ENCODE measurements at regions not wholly inside any gene's neighbourhood (a gene's known extent, or its start where the extent isn't known, plus 50 kb on each side); places are given as distances from the start of the nearest gene placed in this dataset.

DNA sequence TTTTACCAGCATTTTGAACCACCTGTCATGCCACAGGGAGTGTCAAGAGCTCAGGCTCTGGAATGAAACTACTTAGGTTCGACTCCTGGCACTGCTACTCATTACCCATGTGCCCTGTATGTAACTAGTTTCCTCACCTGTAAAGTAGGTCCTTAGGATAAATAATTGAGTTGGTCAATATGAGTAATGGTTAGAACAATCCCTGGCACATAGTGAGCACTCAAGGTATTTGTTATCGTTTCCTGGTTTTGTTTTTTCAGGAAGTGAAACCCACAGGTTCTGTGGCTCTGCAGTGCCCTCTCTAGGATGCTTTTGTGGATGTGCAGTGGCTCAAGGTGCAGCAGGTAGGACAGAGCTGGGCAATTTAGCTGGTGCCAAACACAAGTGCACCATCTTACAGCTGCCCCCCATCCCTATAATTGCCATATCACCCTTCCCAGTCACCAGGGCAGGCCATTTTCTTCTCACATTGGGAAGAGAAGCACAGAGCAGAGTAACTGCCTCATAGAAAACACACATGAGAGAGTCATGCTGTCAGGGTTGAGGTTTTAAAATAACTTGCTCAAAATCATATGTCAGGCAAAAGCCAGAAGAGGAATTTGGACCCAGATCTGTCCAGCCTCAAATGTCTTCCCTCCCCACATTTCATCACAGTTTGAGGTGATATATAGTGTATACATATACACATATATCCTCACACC, 297.5 kb downstream of the RPAP3 start:
- peak; percentile 68 for DNase-seq

DNA sequence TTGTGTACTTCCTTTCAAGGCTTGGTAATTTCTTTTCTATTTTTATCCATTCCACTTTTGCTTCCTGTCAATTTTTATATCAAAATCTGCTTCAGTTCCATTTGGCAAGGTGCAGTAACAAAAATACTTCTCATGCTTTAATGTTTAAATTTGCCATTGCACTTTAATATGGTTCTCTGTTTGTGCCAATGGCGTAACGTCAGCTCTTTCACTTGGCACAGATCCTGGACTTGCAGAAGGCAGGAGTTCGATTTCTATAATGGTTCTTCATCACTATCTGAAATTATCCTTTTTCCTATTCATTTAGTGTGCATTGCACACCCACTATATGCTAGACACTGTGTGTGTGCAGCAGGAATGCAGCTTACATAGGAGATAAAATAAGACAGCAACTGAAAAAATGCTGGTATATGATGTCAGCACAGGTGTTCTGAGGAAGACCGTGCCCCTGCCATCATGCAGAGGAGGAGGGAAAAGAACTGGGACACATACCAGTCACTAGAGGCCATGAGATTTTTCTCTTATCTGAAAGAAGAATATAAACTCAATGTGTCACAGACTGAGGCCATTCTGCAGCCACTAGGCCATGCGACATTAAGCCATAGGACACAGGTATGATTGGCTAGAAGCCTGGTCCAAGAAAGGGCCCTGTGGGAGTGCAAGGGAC, 298.2 kb downstream of the RPAP3 start:
- no peak for DNase-seq

DNA sequence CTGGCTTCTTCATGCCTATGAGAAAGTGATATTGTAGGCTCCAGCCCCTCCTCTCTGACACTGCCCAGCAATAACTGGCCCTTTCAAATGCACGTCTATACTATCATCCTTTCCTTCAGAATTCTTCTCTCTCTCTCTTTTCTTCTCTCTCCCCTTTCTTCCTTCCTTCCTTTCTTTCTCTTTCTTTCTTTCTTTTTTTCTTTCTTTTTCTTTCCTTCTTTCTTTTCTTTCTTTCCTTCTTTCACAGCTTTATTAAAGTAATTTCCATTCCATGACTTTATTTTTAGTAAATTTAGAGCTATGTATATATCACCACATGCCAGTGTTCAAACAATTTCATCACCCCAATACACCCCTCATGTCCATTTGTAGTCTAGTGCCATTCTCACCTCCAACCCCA, 302.1 kb downstream of the RPAP3 start:
- DNase-seq: no peak

DNA sequence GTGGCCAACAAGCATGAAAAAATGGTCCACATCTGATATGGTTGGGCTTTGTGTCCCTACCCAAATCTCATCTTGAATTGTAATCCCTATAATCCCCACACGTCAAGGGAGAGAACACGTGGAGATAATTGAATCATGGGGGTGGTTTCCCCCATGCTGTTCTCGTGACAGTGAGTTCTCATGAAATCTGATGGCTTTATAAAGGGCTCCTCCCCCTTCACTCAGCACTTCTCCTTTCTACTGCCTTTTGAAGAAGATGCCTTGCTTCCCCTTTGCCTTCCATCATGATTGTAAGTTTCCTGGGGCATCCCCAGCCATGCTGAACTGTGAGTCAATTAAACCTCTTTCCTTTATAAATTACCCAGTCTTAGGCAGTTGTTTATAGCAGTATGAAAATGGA, 304.6 kb downstream of the RPAP3 start:
- DNase-seq: peak; percentile 92

DNA sequence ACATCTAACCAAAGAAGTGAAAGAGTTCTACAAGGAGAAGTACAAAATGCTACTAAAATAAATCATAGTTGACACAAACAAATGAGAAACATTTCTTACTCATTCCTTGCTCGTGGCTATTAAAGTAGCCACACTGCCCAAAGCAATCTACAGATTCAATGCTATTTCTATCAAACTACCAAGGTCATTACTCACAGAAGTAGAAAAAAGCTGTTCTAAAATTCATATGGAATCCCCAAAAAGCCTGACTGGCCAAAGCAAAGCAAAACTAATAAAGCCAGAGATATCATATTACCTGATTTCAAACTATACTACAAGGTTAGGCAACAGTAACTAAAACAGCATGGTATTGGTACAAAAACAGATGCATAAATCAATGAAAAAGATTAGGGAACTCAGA, 305.6 kb downstream of the RPAP3 start:
- DNase-seq: no peak

DNA sequence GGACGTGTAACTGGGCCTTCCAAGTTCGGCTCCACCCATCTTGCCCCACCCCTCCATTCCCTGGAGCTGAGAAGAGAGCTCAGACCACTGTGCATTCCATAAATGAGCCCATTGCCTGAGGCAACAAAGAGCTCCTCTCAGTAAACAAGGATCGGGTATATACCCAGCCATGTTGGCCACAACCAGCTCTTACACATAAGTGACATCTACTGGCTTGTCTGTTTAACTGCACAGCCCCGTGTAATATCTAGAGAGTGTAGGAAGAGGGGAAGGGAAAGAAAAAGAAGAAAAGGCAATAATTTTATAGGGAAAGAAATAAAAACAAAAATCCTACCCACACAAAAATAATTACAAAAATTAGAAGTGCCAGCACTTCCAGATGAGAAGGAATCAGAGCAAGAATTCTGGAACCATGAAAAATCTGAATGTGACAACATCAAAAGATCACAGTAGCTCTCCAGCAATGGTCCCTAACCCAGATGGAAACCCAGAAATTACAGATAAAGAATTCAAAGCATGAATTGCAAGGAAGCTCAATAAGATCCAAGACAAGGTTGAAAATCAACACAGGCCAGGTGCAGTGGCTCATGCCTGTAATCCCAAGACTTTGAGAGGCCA, 308.1 kb downstream of the RPAP3 start:
- DNase-seq: peak; percentile 88

DNA sequence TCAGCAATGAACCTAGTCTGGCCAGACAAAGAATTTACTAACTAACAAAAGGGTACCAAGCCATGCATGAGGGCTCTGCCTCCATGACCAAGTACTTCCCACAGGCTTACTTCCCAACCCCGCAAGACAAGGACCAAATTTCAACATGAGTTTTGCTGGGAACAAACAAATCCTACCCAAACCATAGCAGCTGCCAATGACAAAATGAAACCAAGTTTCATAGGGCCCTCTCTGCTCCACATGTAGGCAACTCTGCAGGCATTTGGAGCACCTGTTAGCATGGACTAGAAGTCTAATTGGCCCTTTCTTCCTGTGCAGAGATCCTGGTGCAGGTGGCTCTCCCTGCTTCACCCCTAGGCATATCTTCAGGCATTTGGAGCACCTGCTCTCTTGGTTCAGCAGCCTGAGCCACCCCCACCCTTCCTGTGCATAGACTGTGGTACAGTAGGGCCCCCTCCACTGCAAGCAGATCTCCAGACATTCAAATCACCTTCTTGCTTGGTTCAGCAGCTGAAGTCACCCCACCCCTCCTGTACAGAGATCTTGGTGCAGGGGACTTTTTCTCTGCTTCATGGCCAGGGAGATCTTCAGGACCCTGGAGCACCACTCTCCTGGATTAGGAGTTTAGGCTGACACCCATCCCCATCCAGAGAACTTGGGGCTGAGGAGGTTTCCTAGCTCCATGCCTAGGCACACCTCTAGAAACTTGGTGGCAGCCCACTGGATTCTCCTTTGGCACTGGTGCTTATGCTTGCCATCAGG, 308.7 kb downstream of the RPAP3 start:
- DNase-seq: no peak

DNA sequence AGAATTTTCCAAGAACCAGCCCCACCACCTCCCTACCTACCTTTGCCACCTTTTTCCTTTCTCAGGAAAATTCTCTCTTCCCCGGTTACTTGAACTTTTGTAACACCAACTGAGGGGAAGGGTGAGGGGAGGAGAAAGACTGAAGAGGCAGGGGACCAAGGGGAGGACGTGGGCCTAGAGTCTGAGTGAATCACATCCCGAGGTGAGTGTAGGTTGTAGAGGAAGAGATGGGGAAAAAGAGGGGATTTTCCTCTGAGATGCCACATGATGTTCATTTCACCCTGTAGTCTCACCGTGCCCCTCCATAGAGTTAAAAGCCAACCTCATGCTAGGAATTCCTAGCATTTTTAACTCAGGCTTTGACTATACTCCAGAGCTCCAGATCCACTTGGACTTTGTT, 311.8 kb downstream of the RPAP3 start:
- no peak for DNase-seq

DNA sequence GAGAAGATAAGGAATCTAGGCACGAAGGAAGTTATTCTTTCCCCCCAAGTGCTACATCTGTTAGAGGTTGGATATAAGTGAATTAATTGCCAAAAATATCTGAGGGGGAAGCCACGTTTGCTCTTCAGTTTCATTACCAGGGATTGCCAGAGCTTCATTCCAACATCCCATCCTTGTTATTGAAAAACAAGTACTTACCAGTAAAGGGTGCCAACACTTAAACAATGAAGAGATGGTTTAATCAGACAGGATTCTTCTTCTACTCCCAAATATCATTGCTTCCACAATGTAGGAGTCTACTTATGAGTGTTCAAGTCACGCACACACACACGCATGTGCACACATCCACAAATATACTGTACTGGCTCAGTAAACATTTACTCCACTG, 312.4 kb downstream of the RPAP3 start:
- peak; percentile 53 for DNase-seq

DNA sequence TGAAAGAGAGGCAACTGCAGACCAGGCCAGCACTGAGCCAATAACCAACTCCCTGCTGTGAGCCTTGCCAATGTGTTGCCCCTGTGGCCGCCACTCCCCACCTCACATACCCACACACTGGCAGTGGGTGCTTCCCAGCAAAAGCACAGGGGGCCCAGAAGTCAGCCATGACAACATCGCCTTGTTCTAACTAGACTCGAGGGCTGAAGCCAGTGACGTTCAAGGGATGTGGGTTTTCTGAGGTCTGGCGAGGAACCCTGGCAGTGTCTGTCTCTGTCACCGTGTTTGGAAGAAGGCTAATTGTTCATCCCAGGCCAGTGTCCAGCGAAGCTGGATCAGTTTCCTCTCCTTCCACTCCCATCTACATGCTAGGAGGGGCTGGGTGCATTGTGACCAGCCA, 311.8 kb upstream of the AMIGO2 start:
- no peak for DNase-seq

DNA sequence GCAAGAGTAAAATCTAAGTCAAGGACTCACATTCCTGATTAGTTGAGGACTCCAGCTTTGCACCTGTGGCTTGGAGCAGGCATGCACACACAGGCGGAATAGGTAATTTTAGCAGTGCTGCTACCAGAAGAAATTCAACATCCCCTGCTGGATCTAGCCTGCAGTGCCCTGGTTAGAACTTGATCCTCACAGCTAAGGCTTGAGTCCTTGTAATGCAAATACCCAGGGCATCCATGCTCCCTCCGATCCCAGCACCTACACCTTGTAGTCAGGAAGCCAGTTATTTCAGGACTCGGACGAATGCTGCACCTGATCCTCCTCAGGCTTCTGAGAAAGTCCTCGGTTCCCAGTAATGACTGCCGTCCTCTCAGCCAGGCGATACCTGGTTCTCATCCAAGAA, 309.0 kb upstream of the AMIGO2 start:
- no peak for DNase-seq

DNA sequence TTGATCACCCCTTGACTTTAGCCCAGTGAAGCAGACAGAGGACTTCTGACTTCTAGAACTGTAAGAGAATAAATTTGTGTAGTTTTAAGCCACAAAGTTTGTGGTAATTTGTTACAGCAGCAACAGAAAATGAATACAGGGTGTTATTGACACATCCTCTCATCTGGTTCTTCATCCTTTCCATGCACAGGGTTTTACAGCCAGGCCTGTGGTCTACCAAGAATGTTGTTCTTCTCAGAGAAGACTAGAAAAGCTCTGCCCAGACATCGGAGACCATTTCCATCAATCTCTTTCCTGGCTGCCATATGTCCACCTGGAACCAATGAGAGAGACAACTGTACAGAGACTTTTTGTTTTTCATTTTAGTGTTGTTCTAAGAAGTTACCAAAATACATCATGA, 308.2 kb upstream of the AMIGO2 start:
- no peak for DNase-seq

DNA sequence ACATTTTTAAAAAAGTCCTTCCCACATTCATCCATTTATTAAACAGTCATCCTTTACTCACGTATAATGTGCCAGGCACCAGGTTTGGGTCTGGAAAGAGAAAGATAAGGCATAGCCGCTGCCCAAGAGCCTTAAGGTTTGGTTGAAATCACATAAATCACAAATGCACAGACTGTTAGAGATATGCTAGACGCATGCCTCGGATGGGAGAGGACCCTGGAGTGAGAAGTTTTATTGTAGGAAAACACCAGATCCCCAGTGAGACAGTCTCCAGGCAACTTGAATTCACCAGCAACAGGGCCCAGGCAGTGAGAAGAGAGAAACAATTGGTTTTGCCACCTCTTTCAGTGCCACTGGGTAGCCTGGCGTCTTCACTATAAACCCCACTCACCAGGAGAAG, 305.9 kb upstream of the AMIGO2 start:
- DNase-seq: no peak

DNA sequence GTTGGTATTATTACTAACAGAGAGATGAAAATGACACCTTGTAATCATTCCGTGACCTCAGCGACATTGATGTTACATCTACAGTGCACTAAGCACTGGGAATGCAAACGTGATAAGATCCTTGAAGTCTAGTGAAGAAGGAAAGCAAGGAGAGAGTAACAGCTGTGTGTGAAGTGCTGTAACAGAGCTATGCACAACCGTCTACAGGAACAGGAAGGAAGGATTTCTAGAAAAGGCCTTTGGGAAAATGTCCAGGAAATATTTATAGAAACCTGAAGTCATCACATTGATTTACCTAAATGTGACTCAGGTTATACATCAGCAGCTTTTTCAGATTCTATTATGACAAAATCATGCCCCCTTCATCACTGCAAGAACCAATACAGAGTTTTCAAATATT, 304.2 kb upstream of the AMIGO2 start:
- no peak for DNase-seq

DNA sequence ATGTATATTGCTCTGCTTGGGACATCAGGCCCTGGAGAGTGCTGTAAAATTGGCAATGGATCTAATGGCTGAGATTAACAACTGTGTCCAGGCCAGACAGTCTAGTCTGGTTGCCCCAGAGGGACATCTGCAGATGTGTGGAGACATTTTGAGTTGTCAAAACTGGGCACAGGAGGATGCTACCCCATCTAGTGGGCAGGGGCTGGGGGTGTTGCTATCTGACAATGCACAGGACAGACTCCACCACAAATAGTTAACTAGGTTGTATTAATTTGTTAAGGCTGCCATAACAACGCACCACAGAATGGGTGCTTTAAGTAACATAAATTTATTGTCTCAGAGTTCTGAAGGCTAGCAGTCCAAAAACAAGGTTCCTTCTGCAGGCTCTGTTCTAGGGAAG, 302.5 kb upstream of the AMIGO2 start:
- DNase-seq: peak; percentile 27

DNA sequence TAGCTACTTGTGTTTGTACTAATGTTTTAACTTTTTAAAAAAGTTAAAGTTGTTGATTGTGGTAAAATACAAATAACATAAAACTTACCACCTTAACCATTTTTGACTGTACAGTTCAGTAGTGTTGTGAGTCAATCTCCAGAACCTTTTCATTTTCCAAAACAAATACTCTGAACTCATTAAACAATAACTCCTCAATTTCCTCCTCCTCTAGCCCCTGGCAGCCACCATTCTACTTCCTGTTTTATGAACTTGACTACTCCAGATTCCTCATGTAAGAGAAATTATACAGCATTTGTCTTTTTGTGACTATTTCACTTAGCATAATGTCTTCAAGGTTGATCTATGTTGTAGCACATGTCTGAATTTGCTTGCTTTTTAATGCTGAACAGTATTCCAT, 299.1 kb upstream of the AMIGO2 start:
- DNase-seq: peak; percentile 64

DNA sequence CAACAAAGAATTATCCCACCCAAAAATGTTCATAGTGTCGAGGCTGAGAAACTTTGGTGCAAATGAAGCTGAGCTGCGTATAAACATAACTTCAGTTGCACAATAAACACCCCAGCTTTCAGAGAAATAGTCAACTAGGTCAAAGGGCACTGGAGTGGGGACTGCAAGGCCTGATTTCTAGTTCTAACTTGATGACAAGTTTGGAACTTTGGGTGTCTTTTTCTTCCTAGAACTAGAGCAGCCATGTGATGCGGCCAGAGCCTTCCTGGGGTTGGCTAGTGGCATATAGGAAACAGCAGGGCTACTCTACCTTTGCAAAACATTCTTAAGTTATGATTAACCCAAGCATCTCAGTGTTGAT, 298.4 kb upstream of the AMIGO2 start:
- peak; percentile 16 for DNase-seq

DNA sequence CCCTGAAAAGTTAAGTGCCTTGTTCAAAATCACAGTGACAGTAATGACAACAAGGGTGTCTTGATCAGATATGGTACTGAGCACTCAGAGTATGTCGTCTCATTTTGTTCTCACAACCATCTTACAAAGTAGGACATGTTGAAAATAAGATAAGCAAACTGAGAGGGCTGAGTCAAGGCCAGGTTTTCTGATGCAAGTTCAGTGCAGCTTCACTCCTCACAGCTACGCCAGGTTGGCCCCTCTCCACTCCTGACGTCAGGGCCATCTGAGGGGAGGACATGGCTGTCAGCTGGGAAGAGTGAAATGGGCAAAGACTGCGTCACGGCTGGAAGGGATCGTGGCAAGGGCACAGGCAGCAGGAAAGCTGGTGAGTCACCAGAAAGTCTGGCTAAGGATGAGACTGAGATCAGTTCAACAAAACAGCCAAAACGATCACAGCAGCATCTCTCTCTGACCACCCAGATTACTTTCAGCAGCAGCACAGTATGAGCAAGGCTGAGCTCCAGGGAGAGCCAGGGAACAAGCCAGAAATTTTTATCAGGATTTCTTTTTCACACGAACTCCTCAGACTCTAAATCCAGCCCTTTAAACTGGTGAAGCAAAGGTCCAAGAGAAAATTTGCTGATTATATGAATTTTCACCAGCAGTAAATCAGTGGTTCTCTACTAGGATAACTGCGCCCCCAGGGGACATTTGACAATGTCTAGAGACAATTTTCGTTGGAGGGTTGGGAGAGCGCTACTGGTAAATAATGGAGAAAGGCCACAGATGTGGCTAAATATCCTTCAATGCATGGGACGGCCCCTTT, 297.9 kb upstream of the AMIGO2 start:
- peak; percentile 82 for DNase-seq

DNA sequence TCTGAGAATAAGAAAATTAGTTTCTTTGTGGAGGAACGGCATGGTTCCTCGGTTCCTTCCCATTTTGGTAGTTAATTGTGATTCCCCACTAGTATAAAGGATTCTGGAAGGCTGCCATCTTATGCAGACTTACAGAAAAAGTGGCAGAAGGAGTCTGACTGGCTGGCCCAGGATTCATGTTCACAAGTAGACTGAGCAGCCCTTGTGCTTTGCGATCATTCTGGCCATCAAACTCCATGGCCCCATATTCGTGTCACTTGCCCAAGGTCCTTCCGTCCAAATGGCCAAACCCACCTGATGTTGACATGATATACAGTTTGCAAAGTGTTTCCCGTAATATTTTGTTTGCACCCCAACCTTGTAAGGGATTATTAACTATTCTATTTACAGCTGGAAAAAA, 297.2 kb upstream of the AMIGO2 start:
- no peak for DNase-seq

DNA sequence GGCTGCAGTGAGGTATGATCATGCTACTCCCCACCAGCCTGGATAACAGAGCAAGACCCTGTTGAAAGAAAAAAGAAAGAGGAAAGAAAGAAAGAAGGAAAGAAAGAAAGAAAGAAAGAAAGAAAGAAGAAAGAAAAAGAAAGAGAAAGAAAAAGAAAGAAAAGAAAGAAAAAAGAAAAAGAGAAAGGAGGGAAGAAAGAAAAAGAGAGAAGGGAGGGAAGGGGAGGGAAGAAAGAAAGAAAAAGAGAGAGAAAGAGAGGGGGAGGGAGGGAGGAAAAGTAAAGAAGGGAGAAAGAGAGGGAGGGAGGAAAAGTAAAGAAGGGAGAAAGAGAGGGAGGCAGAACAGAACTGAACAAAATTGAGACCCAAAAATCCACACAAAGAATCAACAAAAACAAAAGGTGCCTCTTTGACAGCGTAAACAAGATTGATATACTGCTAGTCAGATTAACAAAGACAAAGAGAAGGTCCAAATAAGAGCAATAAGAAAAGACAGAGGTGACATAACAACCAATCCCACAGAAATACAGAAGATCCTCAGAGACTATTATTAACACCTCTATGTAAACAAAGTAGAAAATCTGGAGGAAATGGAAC, 293.9 kb upstream of the AMIGO2 start:
- no peak for DNase-seq

DNA sequence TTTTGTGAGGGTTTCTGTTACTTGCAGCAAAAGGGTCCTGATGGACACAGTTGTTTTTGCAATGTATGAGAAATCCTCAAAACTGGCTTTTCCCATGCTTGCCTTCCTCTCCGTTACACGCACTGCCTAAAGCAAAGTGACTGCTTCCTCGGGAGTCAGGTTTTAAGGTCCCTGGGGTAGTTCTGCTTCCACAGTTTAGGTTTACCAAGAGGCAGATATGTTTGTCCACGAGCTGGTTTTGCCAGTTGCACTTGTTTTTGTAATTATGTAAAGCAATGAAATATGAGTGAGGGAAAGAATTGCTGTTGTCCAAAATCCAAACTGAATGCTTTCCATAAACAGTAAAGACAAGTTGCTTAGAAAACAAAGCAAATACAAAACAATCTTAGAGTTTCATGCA, 290.7 kb upstream of the AMIGO2 start:
- no peak for DNase-seq

DNA sequence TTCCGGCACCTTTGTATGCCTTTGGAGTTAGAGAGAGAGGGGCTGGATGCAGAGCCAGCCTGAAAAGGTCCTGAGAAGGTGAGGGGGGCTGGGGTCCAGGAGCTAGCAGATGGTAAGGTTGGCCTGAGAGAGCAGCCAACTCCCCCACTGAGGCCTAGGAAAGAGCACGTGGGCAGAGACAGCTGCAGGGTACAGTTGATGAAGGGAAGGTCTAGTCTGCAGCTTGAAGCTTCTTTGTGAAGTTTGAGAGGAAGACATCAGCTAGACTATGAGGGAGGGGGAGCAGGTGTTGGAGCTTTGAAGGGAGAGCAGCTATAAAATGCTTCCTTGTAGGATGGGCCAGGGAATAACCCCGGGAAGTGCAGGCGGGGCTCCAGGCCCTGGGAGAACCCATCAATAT, 289.3 kb upstream of the AMIGO2 start:
- no peak for DNase-seq
